ENCODE measurements at regions not wholly inside any gene's neighbourhood (a gene's known extent, or its start where the extent isn't known, plus 50 kb on each side); places are given as distances from the start of the nearest gene placed in this dataset.

GRCh38 chr5:82348784-82349425 lies 70.8 kb upstream of the RPS23 start:
- POLR2A ChIA-PET, result no interaction called here
- in situ Hi-C loops (cut with MboI), result loop anchor here (5.0 kb wide), 1 partner anchor 1213 kb away; no protein-coding TSS in a partner anchor

More at GRCh38 chr5:82348784-82349425, 70.8 kb upstream of the RPS23 start:
- no peak for ATAC-seq
- Histone ChIP-seq H3K79me2 (ENCODE audit: control insufficient read depth, insufficient read depth, low read length) (no peaks in the 10 kb centered on the region), H3K4me2 (ENCODE audit: control insufficient read depth, insufficient read depth) (no peak overlapping the region), H3K36me3 (ENCODE audit: control insufficient read depth in 2 of 2, insufficient read depth in 2 of 2, low read length in 1 of 2) (no peaks in the 10 kb centered on the region), H3K27ac (ENCODE audit: control insufficient read depth, insufficient read depth) (no peak overlapping the region), H2AFZ (ENCODE audit: control insufficient read depth, low read depth, low read length) (no peak overlapping the region), H4K20me1 (ENCODE audit: control insufficient read depth, insufficient read depth) (no peaks in the 10 kb centered on the region), H3K9me3 (replicated peaks; ENCODE audit: control insufficient read depth, insufficient read depth, low read length) (no peaks in the 10 kb centered on the region), H3K9ac (ENCODE audit: control insufficient read depth, insufficient read depth, low read length) (no peak overlapping the region), H3K4me3 (no peak overlapping the region), H3K27me3 (replicated peaks in 1 of 2; ENCODE audit: control insufficient read depth in 2 of 2, insufficient read depth in 2 of 2, low read length in 1 of 2) (no peaks in the 10 kb centered on the region), H3K4me1 (ENCODE audit: control insufficient read depth, insufficient read depth, low read length) (no peaks in the 10 kb centered on the region)
- WGBS (ENCODE audit: insufficient coverage, insufficient replicate concordance, low lambda C conversion rate, missing lambda C conversion rate), result 53% methylated on average over 4 of the region's 4 CpGs
- BruUV-seq (replicated peaks), result no TSS peak
- DNase-seq (ENCODE audit: low read depth, low spot score), result no peak
- CTCF ChIA-PET, result interaction anchor here (0.7 to 5.1 kb wide), 9 partner anchors 20 to 1223 kb away, joined by 3 to 32 read pairs (median 3); no protein-coding TSS in a partner anchor
- no peak for TF ChIP-seq NFYB (IDR thresholded peaks at IDR 0.05; ENCODE audit: insufficient read depth, low read depth, low read length)
- no peak for TF ChIP-seq SUPT20H (IDR thresholded peaks at IDR 0.05; ENCODE audit: borderline replicate concordance, control insufficient read depth, low read depth, low read length)
- no peak for TF ChIP-seq ZNF24 (IDR thresholded peaks at IDR 0.05)
- TF ChIP-seq SREBF1 (IDR thresholded peaks at IDR 0.05; ENCODE audit: low read length), result no peak
- TF ChIP-seq TCF7 (IDR thresholded peaks at IDR 0.05; ENCODE audit: borderline replicate concordance), result no peak
- TF ChIP-seq MLLT1 (IDR thresholded peaks at IDR 0.05), result no peak
- TF ChIP-seq NRF1 (conservative IDR thresholded peaks at IDR 0.05; ENCODE audit: low read depth, low read length), result no peak
- no peak for TF ChIP-seq ZNF687 (IDR thresholded peaks at IDR 0.05)
- TF ChIP-seq RAD51 (IDR thresholded peaks at IDR 0.05), result no peak
- no peak for TF ChIP-seq CTCF (IDR thresholded peaks at IDR 0.05 in 2 of 3, conservative IDR thresholded peaks at IDR 0.05 in 1 of 3; ENCODE audit: control insufficient read depth in 2 of 3, extremely low read depth in 1 of 3, insufficient read depth in 1 of 3, low read depth in 3 of 3, low read length in 3 of 3)
- FAIRE-seq, result no peak
- SMC1A ChIA-PET (ENCODE audit: uncharacterized antibody, unreplicated experiment), result no interaction called here
- RAD21 ChIA-PET (ENCODE audit: unreplicated experiment), result no interaction called here
- intact Hi-C loops (cut with micrococcal nuclease; ENCODE audit: unreplicated experiment), result no loop called here

Data from GM12878 (cell line).